HL-60 (cell line): ENCODE measurements at regions not wholly inside any gene's neighbourhood (a gene's known extent, or its start where the extent isn't known, plus 50 kb on each side); places are given as distances from the start of the nearest gene placed in this dataset.

Experiments
- DNase-seq, 2 experiments: peaks; one replicate each; pipeline ENCODE4 v3.0.0-alpha.2; 2010 to 2020; ENCODE audit warnings: low read depth in 1 of 2, low spot score in 1 of 2
- H3K27ac ChIP-seq: fragments of 250-450 bp; sonication (Bioruptor Pico); replicated peaks from 2 replicates; pipeline ENCODE4 v1.5.1; 2020; ENCODE audit warnings: mild to moderate bottlenecking, moderate library complexity
- H3K27me3 ChIP-seq: fragments of 250-450 bp; sonication (Bioruptor Pico); 2 replicates; pipeline ENCODE4 v1.5.1; 2021; ENCODE audit warnings: mild to moderate bottlenecking, moderate library complexity; ENCODE audit not compliant: insufficient read depth, poor library complexity, severe bottlenecking
- H3K4me3 ChIP-seq: replicated peaks from 2 replicates; pipeline ENCODE4 v1.5.1; 2011; ENCODE audit warnings: mild to moderate bottlenecking, control low read depth, low read length; ENCODE audit not compliant: insufficient read depth
- CTCF ChIP-seq: IDR thresholded peaks from one replicate; pipeline ENCODE4 v1.5.1; 2011; ENCODE audit warnings: low read length, control low read depth, inconsistent platforms; ENCODE audit not compliant: insufficient read depth
- GABPA ChIP-seq: IDR thresholded peaks from 2 replicates; pipeline ENCODE4 v1.6.1; 2012; ENCODE audit warnings: low read depth
- POLR2AphosphoS5 ChIP-seq: IDR thresholded peaks from 2 replicates; pipeline ENCODE4 v1.6.1; 2012; ENCODE audit warnings: low read depth
- SPI1 ChIP-seq: IDR thresholded peaks from 2 replicates; pipeline ENCODE4 v1.6.1; 2012; ENCODE audit warnings: low read depth, mild to moderate bottlenecking, borderline replicate concordance
- TF ChIP-seq, protein P1 (sequence below): IDR thresholded peaks from 2 replicates; pipeline ENCODE4 v1.6.1; 2012; ENCODE audit warnings: low read depth; ENCODE audit not compliant: insufficient replicate concordance

GRCh38 chr12:17666641-17667324, 423.2 kb downstream of the RERGL start:
- TF ChIP-seq CTCF (no peak), GABPA (no peak), SPI1 (no peak), POLR2AphosphoS5 (no peak)
- TF ChIP-seq, protein P1, sequence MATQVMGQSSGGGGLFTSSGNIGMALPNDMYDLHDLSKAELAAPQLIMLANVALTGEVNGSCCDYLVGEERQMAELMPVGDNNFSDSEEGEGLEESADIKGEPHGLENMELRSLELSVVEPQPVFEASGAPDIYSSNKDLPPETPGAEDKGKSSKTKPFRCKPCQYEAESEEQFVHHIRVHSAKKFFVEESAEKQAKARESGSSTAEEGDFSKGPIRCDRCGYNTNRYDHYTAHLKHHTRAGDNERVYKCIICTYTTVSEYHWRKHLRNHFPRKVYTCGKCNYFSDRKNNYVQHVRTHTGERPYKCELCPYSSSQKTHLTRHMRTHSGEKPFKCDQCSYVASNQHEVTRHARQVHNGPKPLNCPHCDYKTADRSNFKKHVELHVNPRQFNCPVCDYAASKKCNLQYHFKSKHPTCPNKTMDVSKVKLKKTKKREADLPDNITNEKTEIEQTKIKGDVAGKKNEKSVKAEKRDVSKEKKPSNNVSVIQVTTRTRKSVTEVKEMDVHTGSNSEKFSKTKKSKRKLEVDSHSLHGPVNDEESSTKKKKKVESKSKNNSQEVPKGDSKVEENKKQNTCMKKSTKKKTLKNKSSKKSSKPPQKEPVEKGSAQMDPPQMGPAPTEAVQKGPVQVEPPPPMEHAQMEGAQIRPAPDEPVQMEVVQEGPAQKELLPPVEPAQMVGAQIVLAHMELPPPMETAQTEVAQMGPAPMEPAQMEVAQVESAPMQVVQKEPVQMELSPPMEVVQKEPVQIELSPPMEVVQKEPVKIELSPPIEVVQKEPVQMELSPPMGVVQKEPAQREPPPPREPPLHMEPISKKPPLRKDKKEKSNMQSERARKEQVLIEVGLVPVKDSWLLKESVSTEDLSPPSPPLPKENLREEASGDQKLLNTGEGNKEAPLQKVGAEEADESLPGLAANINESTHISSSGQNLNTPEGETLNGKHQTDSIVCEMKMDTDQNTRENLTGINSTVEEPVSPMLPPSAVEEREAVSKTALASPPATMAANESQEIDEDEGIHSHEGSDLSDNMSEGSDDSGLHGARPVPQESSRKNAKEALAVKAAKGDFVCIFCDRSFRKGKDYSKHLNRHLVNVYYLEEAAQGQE, result no peak
- DNase-seq, result no peak
- H3K27me3 ChIP-seq, result no peaks in the 10 kb centered on the region
- no peak overlapping the region for H3K27ac ChIP-seq
- H3K4me3 ChIP-seq, result no peak overlapping the region

DNA sequence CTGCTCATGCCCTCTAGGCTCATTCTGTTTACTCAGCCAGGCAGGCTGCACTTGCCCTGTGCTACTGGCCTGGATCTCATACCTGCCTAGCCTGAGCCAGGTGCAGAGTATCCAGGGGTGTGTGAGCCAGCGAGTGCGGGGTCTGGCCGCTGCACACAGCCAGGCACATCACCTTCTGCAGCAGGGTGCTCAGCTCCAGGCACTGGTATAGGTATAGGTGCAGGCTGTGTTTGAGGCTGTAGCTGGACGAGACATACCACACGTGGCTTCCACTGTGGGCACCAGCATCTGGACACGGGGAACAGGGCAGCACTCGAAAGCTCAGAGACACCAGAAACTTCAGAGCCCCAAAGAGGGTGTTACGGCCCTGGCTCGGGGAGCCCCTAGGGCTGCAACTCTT, 424.2 kb downstream of the RERGL start:
- no peak for TF ChIP-seq SPI1
- TF ChIP-seq POLR2AphosphoS5, result no peak
- no peak for TF ChIP-seq GABPA
- TF ChIP-seq, protein P1, result no peak
- no peak for TF ChIP-seq CTCF
- H3K27ac ChIP-seq, result no peak overlapping the region
- DNase-seq, result no peak
- H3K4me3 ChIP-seq, result no peak overlapping the region
- no peaks in the 10 kb centered on the region for H3K27me3 ChIP-seq

GRCh38 chr12:17661250-17661649, 428.7 kb downstream of the RERGL start:
- Histone ChIP-seq H3K27me3 (no peaks in the 10 kb centered on the region), H3K4me3 (no peak overlapping the region), H3K27ac (no peak overlapping the region)
- DNase-seq, result no peak
- TF ChIP-seq SPI1 (no peak), POLR2AphosphoS5 (no peak), GABPA (no peak), CTCF (no peak)
- TF ChIP-seq, protein P1, result no peak
